HG02885 (cell line): ENCODE measurements at regions not wholly inside any gene's neighbourhood (a gene's known extent, or its start where the extent isn't known, plus 50 kb on each side); places are given as distances from the start of the nearest gene placed in this dataset.

Experiments used
- ATAC-seq: cut with Tn5 transposase; IDR thresholded peaks from one replicate; pipeline ENCODE4 v1.9.1; 2021; ENCODE audit warnings: mild to moderate bottlenecking; ENCODE audit not compliant: unreplicated experiment, poor library complexity

DNA sequence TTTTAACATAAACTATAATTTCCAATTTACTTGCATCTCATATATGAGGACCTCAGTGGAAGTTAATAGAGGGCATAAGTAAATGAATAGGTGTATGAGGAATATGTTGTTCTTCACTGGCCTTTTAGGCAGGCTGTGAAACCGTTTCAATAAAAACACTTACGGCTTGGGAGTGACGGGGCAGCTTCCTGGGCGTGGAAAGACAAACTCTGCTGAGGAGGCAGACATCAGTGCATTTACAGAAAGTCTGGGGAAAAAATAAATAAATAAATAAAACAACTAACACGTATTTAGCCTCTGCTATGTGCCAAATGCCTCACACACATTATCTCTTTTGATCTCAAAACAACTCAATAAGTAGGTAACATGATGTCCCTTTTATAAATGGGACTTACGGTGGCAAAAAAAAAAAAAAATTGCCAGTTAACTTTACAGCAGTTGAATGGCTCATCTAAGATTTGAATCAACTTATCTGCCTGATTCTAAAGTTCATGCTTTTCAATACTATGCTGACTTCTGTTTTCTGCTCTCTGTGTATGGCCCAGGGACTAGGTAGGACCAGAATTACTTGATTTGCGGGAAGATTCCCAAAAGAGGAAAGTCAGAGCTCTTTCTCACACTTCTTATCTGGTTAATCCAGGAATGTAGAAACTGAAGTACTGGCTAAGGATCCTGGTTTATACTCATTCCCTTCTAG lies 77.5 kb upstream of the LRATD1 start:
- ATAC-seq = no peak

DNA sequence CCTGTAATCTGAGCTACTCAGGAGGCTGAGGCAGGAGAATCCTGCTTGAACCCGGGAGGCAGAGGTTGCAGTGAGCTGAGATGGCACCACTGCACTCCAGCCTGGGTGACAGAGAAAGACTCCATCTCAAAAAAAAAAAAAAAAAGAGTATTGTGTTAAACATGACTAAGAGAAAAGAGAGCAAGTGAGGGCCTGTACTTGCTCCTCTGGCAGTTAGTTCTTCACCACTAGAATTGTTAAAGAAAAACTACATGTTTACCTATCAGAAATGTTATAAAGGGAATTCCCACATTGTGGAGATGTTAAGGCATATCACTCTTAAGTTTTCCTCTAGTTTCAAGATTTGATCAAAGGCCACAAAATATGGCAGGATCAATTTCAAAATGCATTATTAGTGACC lies 75.4 kb upstream of the LRATD1 start:
- no peak for ATAC-seq

DNA sequence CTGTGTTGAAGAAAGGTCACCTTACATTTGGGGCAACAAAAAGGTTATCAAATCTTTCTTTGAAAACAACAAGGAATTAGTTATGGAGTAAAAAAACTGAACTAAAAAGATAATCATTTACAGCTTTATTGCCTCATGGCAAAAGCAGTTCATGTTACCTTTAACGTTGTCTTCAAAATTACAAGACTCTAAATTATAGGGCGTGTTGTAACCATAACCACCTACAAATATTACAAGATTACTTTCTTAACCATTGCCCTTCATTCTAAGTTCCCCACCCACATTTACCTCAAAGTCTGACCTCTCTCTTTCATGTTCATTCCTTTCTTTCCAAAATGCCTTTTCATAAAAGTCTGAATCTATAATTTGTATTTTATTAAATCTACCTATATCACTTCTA lies 74.6 kb upstream of the LRATD1 start:
- no peak for ATAC-seq

DNA sequence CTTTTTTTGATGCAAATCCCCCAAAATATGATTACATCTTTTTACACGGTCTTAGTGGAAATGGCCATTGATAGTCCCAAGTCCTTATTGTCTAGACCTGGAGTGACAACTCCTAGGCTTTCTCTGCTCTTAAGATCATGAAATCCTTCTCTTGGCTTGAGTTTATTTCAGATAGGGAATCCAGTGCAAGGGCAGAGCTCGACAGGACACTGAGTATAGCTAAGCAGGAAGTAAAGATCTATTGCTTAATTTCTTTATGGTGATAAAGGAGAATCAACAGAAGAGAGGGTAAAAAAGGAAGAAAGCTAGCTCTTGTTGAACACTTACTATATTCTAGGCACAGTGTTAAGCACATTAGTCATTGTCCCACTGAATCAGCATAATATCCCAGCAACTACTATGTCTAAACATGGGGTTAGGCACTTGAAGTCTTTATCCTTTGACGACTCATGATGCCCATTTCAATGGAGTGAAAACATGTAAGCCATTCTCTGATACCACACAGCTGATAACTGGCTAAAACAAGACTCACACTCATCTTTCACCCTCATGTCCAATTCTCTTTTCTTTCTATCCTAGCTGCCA lies 74.1 kb upstream of the LRATD1 start:
- ATAC-seq = no peak

DNA sequence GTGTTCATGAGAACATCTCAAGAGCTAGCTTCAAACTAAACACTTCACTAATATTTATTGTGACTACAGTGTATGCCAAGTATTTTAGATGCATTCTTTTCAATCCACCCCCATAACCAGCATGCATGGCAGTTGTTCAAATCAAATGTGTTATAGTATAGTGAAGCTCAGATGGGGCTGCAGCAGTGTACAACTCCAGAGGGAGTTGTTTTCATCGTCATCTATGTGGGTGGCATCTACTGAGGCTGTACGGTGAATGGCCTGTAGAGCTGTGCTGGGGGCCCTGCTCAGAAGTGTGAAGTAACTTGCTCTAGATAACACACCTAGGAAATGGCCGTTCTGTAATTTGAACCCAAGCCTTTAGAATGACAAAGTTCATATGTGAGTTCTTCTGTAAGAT lies 71.8 kb upstream of the LRATD1 start:
- ATAC-seq = no peak

DNA sequence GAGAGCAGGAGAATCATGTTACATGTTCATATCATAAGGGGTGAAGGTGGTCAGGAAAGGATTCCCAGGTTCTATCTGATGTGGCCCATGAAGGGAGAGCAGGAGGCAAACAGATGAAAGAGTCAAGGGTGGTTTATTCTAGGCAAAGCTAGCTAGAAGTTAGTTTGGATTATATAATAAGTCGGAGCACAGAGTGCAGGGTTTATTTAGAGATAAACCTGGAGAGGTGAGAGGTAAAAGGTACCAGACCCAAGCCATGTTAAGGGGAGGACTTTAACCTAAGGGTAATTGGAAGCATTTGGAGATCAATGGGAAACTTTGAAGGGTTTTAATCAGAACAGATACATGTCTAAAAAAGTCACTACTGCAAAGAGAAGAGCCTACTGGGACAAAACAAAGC lies 69.2 kb upstream of the LRATD1 start:
- ATAC-seq = no peak

DNA sequence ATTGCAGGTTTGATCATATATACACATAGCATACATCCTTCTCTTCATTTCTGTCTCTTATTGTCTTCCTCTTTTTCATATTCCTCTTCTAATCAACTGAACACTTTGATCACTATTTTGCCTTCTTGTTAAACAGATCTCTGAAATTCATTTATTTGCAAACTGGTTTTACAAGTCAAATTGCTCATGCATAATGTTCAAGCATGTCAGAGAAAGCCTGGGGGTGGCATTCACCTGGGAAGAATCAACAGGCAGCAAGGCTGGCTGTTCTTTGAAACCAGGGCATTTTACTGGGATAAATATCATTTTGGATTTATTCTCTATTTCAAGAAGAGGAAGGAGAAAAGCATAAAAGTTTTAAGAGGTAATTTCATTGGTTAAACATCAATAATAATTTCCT lies 66.9 kb upstream of the LRATD1 start:
- ATAC-seq = no peak

DNA sequence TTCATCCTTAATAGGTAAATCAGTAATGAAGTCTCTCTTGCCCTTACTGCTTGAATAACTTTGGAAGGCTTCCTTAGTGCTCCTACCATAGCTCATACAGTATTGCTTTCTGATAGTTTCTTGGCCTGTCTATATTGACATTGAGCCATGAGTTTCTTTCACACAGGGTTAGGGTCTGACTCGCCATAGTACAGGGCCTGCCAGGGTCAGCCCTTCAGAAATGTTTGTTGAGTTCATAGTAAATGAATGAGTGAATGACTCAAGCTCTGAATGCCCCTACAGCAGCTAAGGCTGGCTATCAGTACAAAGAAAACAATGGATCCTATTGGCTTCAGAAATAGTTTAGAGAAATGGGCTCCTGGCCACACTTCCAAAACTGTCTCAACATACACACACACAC lies 65.0 kb upstream of the LRATD1 start:
- ATAC-seq = no peak

DNA sequence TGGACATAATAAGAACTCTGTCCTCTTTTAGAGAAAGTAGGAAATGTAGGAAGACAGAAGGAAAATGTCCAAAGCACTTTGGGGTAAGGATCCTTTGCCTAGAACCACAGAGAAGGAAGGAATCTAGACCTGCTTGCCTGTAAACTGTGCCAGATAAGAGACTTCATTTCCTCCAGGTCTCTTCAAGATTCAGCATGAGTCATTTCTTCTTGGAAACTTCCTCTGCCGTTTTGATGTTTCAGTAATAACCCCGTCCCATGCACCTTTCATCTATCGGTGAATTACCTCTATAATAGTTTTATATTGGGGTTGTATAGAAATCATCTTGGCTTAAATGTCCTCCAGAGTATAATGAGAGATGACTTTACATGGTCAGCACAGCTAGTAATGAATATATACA lies 63.2 kb upstream of the LRATD1 start:
- no peak for ATAC-seq

DNA sequence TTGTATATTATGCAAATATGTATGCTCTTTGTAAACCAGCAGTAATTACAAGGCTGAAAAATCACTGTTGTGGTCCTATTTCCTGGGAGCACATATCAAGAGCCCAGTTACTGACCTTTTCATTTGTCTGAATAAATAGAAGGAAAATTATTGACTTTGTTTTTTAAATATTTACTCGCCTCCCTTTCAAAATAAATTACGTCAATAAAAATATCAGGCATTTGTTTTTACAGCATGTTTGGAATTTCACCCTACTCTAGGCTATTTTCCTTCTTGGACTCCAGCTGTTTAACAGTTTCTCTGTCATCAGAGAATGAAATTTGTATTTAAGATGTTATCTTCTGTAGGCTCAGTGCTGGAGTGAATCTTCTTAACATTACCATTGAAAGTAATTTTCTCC lies 59.9 kb upstream of the LRATD1 start:
- no peak for ATAC-seq

DNA sequence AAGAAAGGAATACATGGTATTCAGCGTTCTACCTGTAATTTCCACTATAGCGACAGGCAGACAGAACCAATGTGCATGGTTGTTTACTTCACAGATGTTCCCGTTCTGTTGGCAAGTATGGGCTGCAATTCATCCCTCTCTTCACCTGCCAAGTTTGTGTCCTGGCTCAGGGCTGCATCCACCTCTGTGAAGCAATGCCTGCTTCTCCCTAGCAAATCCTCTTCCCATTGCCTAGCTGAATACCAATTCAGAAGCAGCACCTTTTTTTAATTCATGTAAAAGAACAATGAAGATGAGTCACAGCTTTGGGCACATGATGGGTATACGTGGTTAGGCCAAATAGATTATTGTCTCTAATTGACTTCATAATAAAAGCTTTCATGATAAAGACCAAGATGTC lies 54.7 kb upstream of the LRATD1 start:
- no peak for ATAC-seq
